T47D (cell line): ENCODE measurements at regions not wholly inside any gene's neighbourhood (a gene's known extent, or its start where the extent isn't known, plus 50 kb on each side); places are given as distances from the start of the nearest gene placed in this dataset.

Experiments used
- DNase-seq, 2 experiments: peaks; one replicate each; pipeline versions ENCODE4 v3.0.0 to v3.0.0-alpha.2; 2011 to 2012; ENCODE audit warnings: low read depth in 1 of 2, low spot score in 1 of 2
- JUND ChIP-seq: IDR thresholded peaks from 2 replicates; pipeline ENCODE4 v1.6.1; 2012; ENCODE audit warnings: low read depth
- in situ Hi-C: cut with HindIII; loops from 2 replicates; pipeline ENCODE4 v1.10.0; 2016; ENCODE audit warnings: low sequenced_read_pairs, low pct_unique_long_range_greater_than_20kb

DNA sequence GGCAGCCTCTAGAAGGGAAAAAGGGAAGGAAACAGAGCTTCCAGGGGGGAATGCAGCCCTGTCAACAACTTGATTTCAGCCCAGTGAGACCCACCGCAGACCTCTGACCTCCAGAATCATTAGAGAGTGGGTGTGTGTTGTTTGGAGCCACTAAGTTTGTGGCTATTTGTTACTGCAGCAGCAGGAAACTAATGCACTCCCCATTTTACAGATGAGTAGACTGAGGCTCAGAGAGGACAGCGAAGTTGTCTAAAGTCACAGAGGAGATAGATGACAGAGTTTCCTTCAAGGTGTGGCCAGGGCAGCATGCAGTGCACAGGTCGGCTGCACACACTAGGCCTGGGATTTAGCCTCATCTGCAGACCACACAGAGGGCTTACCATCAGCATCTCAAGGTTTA, 81.8 kb upstream of the ALDH1L1 start:
- in situ Hi-C loops = no loop called here
- no peak for TF ChIP-seq JUND
- no peak for DNase-seq

DNA sequence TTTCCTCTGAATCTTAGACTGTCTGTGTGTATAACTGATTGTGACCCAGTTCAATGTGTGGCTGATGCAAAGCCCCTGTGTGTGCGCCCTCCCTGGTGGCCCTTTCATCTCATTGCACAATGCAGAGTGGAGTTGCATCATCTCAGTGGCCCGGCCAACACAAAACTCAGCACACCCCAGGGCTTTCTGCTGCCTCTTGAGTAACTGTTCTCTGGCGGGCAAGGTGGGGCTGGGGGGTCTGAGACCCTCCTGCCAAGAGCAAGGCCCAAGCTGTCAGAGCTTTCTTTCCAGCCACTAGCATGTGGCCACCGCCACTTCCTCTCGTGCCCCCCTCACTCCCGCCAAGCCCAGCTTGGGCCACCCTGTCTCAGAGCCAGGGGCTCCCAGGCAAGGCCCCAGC, 80.7 kb upstream of the ALDH1L1 start:
- no peak for TF ChIP-seq JUND
- DNase-seq = peak in 1 of 2 experiments; percentile 41
- in situ Hi-C loops = no loop called here

DNA sequence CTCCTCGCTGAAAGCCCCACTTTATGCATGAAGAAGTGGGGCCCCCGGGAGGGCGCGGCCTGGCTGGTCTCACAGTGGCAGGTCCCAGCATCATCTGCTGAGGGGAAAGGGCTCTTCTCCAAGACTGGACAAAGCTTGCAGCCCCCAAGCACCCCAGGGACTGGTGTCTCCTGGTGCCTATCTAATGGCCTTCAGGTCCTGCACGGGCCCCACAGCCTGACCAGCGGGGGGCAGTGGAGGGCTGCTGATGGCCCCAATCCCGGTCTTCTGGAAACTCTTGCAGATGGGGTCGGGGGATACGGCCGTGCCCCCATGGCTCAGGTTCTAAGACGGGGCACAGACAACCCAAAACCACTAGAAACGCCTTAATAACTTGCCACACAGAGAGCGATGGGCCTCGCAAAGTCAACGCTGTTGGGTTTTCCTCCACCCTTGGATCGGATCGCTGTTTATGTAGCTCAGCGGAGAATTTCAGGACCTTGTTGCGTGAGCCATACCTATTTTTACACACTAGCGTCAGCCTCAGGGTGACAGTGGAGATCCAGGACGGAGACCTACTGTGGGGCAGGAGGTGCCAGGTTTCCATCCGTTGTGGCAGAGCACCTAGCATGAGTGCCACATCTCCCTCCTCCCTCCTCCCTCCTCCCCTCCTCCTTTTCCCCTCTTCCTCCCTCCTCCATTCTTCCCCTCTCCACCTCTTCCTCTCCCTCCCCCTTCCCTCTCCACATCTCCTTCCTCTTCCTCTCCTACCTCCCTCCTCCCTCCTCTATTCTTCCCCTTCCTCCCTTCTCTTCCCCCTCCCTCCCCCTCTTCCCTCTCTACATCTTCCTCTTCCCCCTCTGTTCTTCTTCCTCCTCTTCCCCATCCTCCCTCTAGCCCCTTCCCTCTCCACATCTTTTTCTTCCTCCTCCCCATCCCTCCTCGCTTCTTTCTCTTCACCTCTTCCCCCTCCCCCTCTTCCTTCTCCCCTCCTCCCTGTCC, 79.3 kb upstream of the ALDH1L1 start:
- DNase-seq = peak in 1 of 2 experiments; percentile 52
- in situ Hi-C loops = no loop called here
- no peak for TF ChIP-seq JUND

DNA sequence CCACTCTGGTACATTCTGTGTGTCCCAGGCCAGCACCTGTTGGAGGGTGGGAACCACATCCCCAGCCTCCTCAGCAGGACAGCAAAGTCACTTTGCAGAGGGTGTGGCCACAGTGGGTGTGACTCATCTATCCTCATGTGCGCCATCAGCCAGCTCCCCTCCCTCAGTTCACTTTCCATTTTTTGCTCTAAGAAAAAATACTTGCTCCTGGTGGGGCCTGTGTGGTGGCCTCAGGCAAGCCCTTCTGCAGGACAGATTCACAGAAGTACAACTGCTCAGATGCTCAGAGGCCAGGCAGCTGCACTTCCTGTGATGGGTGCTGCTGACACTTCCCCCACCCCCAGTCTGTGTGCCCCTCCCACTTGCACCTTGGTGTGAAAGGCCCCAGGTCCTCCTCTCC, 78.3 kb upstream of the ALDH1L1 start:
- TF ChIP-seq JUND = no peak
- in situ Hi-C loops = no loop called here
- DNase-seq = no peak

DNA sequence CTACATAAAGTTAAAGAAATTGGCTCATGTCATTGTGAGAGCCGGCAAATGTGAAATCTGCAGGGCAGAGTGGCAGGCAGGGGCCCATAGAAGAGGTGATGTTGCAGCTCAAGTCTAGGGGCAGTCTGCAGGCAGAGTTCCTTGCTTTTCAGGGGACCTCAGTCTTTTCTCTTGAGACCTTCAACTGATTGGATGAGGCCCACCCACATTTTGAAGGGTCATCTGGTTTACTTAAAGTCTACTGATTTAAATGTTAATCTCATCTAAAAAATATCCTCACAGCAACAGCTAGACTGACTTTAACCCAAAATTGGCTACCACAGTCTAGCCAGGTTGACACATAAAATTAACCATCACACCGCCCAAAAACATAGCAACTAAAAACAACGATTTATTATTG, 77.6 kb upstream of the ALDH1L1 start:
- no peak for DNase-seq
- no peak for TF ChIP-seq JUND
- in situ Hi-C loops = no loop called here

DNA sequence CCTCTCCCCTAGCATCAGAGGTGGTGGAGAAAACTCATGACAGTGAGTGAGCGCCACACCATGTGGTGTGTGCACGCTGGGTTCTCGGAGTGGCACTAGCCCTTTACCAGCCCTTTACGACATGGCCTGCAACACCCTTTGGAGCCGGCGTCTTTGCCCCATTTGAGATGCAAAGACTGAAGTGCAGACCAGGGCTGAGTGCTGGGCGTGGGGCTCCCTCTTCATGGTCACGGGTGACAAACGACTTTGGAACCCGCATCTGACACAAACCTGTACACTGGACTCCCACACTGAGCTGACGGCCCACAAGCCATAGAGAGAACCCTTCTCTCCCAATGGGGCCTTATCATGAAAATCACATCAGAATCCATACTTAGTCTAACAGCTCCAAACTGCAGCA, 76.8 kb upstream of the ALDH1L1 start:
- TF ChIP-seq JUND = no peak
- no peak for DNase-seq
- in situ Hi-C loops = no loop called here

DNA sequence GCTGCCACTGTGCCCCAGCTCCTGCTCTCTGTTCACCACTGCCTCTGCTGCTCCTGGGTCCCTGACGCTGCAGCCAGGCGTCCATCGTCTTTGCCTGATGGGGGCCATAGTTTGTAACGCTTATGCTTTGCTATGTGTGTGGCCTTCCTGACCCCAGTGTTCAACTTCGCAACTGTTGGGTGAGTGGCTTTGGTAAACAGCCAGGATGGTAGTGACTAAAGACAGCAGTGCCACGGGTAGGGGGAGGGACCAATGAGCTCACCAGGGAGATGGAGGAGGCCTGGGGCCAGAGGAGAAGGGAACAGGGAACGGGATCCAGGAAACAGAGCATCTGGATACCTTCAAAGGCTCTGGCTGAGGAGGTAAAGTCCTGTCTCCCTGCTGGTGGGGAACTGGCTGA, 75.9 kb upstream of the ALDH1L1 start:
- DNase-seq = no peak
- TF ChIP-seq JUND = no peak
- in situ Hi-C loops = no loop called here

DNA sequence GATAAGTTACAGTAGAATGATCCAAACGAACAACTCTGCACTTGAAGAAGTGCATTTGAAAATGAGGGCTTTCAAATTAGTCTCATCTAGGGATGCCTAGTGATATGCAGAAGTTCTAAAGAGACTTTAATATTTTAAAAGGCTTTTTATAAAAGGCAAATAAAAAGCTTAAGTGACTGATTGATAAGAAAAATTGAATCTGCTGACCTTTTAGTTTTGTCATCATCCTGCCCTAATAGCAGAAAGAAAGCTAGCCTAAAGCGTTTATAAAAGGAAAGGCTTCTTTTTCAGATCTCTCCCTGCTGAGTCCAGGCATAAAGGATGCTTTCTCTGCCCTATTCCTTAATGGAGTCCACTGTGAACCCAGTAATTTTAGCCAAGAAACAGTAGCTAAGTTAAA, 72.7 kb upstream of the ALDH1L1 start:
- TF ChIP-seq JUND = no peak
- in situ Hi-C loops = no loop called here
- no peak for DNase-seq

DNA sequence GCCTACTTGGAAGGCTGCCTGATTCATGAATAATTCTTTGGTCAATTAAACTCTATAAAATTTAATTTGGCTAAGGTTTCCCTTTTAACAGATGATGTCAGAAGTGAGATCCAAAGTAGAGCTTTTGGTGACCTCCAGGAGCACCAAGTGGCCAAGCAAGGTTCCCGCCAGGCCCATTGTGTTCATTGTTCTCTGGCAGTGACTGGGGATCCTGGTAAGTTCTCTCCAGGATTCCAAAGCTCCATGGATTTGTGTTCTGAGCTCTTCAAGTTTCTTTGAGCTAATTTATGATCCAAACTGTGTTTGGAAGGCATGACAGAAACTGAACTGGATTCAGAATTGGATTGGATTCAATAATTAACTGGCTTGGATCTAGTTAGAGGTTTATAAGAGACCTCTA, 72.0 kb upstream of the ALDH1L1 start:
- no peak for DNase-seq
- in situ Hi-C loops = no loop called here
- no peak for TF ChIP-seq JUND

DNA sequence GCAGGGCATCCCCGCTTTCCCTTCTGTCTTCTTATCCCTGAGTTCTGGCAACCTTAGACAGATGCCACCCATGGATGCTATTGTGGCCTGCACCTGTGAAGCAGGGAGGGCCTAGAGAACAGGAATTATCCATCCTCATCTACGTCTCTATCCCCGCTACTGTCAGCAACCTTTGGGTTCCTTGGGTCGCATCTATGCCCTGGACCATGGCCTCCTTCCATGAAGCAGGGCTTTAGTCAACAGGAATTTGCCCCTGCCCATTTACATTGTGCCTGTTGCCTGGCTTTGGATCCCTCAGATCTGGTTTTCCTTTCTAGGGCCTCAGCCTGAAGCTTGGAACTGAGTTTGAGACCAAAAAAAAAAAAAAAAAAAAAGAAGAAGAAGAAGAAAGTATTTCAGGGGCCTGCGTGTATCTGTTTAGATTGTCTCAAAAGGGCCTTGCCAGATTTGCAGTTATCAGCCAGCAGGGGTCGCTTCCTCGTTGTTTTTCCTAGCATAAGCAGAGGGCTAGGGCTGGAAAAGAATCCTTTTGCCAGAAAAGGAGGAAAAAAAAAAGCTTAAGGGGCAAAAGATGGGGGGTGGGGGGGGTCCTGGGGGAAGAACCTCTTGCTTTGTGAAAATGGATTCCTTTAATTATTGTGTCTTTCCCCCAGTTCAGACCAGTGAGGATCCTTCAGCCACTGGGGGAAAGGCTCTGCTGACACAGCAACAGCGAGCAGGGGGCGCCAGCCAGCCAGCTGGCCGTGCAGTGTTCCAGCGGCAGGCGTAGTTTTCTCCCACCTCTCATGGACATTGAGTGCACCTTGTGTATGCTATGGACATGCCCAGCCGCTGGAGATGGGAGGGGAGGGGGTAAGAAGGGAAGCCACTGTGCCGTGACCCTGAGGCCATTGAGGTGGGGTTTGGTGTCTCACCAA, 65.7 kb upstream of the ALDH1L1 start:
- TF ChIP-seq JUND = no peak
- in situ Hi-C loops = no loop called here
- DNase-seq = peak in 1 of 2 experiments; percentile 61
